Heart left ventricle (tissue), 16 donors: ENCODE measurements at regions not wholly inside any gene's neighbourhood (a gene's known extent, or its start where the extent isn't known, plus 50 kb on each side); places are given as distances from the start of the nearest gene placed in this dataset.

Experiments used
- ATAC-seq, 4 donors: fragments of 200-7000 bp; cut with Tn5 transposase; one replicate each; pipeline ENCODE4 v1.9.1; 2020 to 2022; ENCODE audit warnings: moderate library complexity in 4 of 4, mild to moderate bottlenecking in 3 of 4, moderate number of reproducible peaks in 1 of 4
- DNase-seq, 5 donors: peaks; one replicate each; pipeline ENCODE4 v3.0.0-alpha.2; 2020
- H3K27ac ChIP-seq, 12 donors: fragments of 200-600 bp; sonication (generic) in 4 of 12; one replicate each; pipeline versions ENCODE4 v1.5.0 to v1.8.0; 2016 to 2022; ENCODE audit warnings: mild to moderate bottlenecking in 2 of 12
- H3K27me3 ChIP-seq, 9 donors: fragments of 200-600 bp; sonication (generic) in 2 of 9; one replicate each; pipeline versions ENCODE4 v1.5.1 to v1.8.0; 2016 to 2022; ENCODE audit warnings: mild to moderate bottlenecking in 3 of 9
- H3K36me3 ChIP-seq, 9 donors: fragments of 200-600 bp; sonication (generic) in 2 of 9; one replicate each; pipeline versions ENCODE4 v1.5.0 to v1.8.0; 2018 to 2022; ENCODE audit warnings: mild to moderate bottlenecking in 2 of 9
- H3K4me1 ChIP-seq, 12 donors: fragments of 200-600 bp; sonication (generic) in 4 of 12; one replicate each; pipeline versions ENCODE4 v1.5.0 to v1.8.0; 2016 to 2022; ENCODE audit warnings: mild to moderate bottlenecking in 3 of 12
- H3K4me3 ChIP-seq, 12 donors: fragments of 200-600 bp; sonication (generic) in 4 of 12; one replicate each; pipeline versions ENCODE4 v1.5.0 to v1.8.0; 2017 to 2022; ENCODE audit warnings: mild to moderate bottlenecking in 9 of 12, moderate library complexity in 4 of 12
- H3K9me3 ChIP-seq, 12 donors: fragments of 200-600 bp; sonication (generic) in 4 of 12; one replicate each; pipeline versions ENCODE4 v1.5.0 to v1.8.0; 2016 to 2022; ENCODE audit warnings: mild to moderate bottlenecking in 1 of 12
- POLR2A ChIP-seq, 2 donors: fragments of 450-650 bp; IDR thresholded peaks; one replicate each; pipeline ENCODE4 v1.6.1; 2017; ENCODE audit warnings: antibody characterized with exemption in 2 of 2, mild to moderate bottlenecking in 2 of 2, moderate library complexity in 2 of 2
- WGBS, 4 donors: extraction: QIAGEN DNeasy Blood & Tissue Kit in 2 of 4; methylation state at CpG; one replicate each; pipeline versions ENCODE4 v1.1.5 to v1.1.7; 2013 to 2018; 5-methylcytosine and 5-hydroxymethylcytosine counted together
- intact Hi-C, 10 donors: fragments of 100-400 bp; cut with DNase I; formaldehyde crosslinking; loops; one replicate each; pipeline versions ENCODE4 v1.11.1 to v1.14.2; 2022
- TF ChIP-seq, protein P1 (sequence below), 12 donors: fragments of 200-600 bp; sonication (generic) in 4 of 12; IDR thresholded peaks; one replicate each; pipeline versions ENCODE4 v1.5.0 to v1.8.0; 2018 to 2022; ENCODE audit warnings: antibody characterized with exemption in 12 of 12, mild to moderate bottlenecking in 5 of 12
- donor health status: ischemic (EF 13 %, LVEDD 7.1; RV severe dilation, severe dysfunction).
- donor health status: healthy with polysubstance abuse.
- donor health status: DM: no; HTN: yes; CAD: no.
- donor health status: DM: no; HTN: no; CAD: no.
- donor health status: ischemic (EF 25% LVEDD 6.9; RV normal size, moderate dysfunction).
- donor health status: ischemic (EF 25% LVEDD 5.7; RV mildly dilated, moderate dysfunction).
- donor health status: healthy.
- donor health status: DM: yes; HTN: yes; CAD: no.
- donor health status: ischemic (EF 35%, LVEDD 5.7; RV mildly dilated, moderate dysfunction).
- donor health status: nonischemic (EF 11% LVEDD 7.7; RV severe dilation, severe dysfunction).
- donor health status: DM: yes; HTN: yes; CAD: no.
- donor health status: PGD.
- donor health status: ischemic (EF 29% LVEDD 5.4; RV normal size, mild dysfunction).
- donor health status: nonischemic (EF 23%, LVEDD 6.1; RV moderate dilation, normal function).

DNA sequence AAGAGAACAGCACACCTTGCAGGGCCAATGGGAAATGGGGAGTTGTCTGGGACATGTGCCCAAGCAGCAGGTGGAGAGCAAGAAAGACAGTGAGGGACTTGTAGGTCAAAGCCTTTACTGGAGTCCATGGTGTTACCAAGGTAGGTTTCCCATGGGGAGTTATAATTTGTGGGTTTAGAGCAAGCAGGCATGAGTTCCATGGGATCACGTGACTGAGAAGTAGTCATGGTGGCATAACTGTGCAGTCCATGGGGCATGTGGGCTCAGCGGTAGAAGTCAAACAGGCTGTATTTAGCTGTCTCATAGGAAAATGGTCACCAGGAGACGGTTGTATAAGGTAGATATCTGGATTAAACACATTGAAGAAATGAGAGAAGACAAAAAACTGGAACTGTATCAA lies 715.1 kb downstream of the SLITRK1 start:
- H3K27ac ChIP-seq: no peak overlapping the region
- 85 to 95% (median 87%) methylated on average over 3 of the region's 3 CpGs for WGBS, 4 donors
- H3K9me3 ChIP-seq: peaks cover 0 to 8% (median 0%) of the 10 kb centered on the region in 12 donors
- no peak for ATAC-seq
- H3K4me1 ChIP-seq: no peaks in the 10 kb centered on the region
- no peak overlapping the region for H3K4me3 ChIP-seq
- H3K36me3 ChIP-seq: no peaks in the 10 kb centered on the region
- H3K27me3 ChIP-seq: no peaks in the 10 kb centered on the region
- no peak for DNase-seq
- intact Hi-C loops: no loop called here
- no peak for TF ChIP-seq POLR2A (IDR thresholded peaks at IDR 0.05)
- TF ChIP-seq, protein P1, sequence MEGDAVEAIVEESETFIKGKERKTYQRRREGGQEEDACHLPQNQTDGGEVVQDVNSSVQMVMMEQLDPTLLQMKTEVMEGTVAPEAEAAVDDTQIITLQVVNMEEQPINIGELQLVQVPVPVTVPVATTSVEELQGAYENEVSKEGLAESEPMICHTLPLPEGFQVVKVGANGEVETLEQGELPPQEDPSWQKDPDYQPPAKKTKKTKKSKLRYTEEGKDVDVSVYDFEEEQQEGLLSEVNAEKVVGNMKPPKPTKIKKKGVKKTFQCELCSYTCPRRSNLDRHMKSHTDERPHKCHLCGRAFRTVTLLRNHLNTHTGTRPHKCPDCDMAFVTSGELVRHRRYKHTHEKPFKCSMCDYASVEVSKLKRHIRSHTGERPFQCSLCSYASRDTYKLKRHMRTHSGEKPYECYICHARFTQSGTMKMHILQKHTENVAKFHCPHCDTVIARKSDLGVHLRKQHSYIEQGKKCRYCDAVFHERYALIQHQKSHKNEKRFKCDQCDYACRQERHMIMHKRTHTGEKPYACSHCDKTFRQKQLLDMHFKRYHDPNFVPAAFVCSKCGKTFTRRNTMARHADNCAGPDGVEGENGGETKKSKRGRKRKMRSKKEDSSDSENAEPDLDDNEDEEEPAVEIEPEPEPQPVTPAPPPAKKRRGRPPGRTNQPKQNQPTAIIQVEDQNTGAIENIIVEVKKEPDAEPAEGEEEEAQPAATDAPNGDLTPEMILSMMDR (IDR thresholded peaks at IDR 0.05): no peak

DNA sequence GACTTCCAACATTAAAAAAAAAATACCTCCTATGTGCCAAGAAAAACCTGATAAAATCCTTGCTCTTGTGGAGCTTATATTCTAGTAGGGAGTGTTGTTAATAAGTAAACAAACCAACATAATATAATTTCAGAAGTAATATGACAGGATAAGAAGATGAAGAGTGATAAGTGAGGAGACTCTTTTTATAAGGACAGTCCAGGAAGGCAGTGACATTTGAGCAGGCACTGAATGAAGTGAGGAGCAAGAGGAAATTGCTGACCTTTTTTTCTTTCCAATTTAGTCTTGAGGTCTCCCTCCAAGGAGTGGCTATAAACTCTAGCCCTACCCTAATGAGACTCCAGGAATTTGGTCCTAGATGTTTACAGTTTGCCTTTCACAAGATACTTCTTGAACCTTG lies 715.7 kb downstream of the SLITRK1 start:
- ATAC-seq (no peak), DNase-seq (no peak)
- Histone ChIP-seq H3K27me3 (no peaks in the 10 kb centered on the region), H3K36me3 (no peaks in the 10 kb centered on the region), H3K27ac (no peak overlapping the region), H3K4me1 (no peaks in the 10 kb centered on the region), H3K9me3 (peaks cover 0 to 8% (median 0%) of the 10 kb centered on the region in 12 donors), H3K4me3 (no peak overlapping the region)
- intact Hi-C loops: no loop called here
- TF ChIP-seq POLR2A (IDR thresholded peaks at IDR 0.05): no peak
- TF ChIP-seq, protein P1 (IDR thresholded peaks at IDR 0.05): no peak

DNA sequence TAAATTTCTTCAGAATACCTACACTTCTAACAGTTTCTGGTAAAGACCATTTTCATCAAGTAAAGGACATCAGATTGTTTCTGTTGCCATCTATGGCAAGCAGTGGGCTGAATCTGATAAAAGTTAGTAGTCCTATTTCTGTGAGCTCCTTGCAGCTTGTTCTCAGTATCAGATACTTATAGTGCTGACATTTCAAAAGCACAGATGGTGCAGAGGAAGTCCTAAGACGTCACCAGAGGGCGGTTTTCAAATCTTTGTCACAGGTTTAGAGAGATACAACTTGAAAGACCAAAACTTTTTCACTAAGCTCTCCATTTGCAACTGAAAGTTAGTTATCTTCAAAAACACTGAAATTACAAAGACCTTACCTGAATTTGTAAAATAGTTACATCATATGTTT lies 719.8 kb downstream of the SLITRK1 start:
- Histone ChIP-seq H3K4me3 (no peak overlapping the region), H3K36me3 (no peaks in the 10 kb centered on the region), H3K9me3 (no peaks in the 10 kb centered on the region), H3K4me1 (no peaks in the 10 kb centered on the region), H3K27me3 (no peaks in the 10 kb centered on the region), H3K27ac (no peak overlapping the region)
- no peak for DNase-seq
- TF ChIP-seq, protein P1 (IDR thresholded peaks at IDR 0.05): no peak
- ATAC-seq: no peak
- intact Hi-C loops: no loop called here
- 13 to 29% (median 17%) methylated on average over 2 of the region's 2 CpGs for WGBS, 4 donors

DNA sequence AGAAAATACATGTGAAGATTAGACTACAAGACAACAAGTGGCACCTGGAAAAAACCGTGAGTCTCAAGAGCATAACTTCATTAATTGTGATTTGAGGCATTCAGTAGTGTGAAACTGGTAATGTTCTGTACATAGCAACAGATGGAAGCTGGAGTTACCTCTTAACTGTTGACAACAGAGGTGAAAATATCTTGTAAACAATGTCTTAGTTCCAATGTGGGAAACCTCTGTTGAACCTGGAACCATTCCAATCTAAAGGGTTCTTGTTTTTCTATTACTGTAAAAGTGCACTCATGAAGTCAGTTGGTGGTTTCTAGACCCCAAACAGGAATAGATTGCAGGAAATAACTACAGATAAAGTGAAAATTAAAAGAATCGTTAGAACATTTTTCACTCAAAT lies 728.4 kb downstream of the SLITRK1 start:
- Histone ChIP-seq H3K4me3 (no peak overlapping the region), H3K36me3 (no peaks in the 10 kb centered on the region), H3K27me3 (no peaks in the 10 kb centered on the region), H3K27ac (no peak overlapping the region), H3K4me1 (no peaks in the 10 kb centered on the region), H3K9me3 (no peaks in the 10 kb centered on the region)
- WGBS, 4 donors: 55 to 59% (median 55%) methylated on average over 2 of the region's 2 CpGs
- intact Hi-C loops: no loop called here
- no peak for DNase-seq
- no peak for ATAC-seq
- no peak for TF ChIP-seq POLR2A (IDR thresholded peaks at IDR 0.05)
- TF ChIP-seq, protein P1 (IDR thresholded peaks at IDR 0.05): no peak
